Stimulated activated naive CD8-positive, alpha-beta T cell treated with anti-CD3 and anti-CD28 coated beads, Interleukin-15, Interleukin-2, amounts not matched to agents 100 ng/mL and 50 ng/mL, for 24 hours (primary cell): ENCODE measurements at regions not wholly inside any gene's neighbourhood (a gene's known extent, or its start where the extent isn't known, plus 50 kb on each side); places are given as distances from the start of the nearest gene placed in this dataset.

Experiments used
- H3K27ac Mint-ChIP-seq: one replicate; pipeline ENCODE4 v1.8.0; 2021; ENCODE audit warnings: mild to moderate bottlenecking, mixed read lengths
- H3K27me3 Mint-ChIP-seq: one replicate; pipeline ENCODE4 v1.8.0; 2021; ENCODE audit warnings: mixed read lengths
- H3K36me3 Mint-ChIP-seq: one replicate; pipeline ENCODE4 v1.8.0; 2021; ENCODE audit warnings: low read depth, mixed read lengths
- H3K4me1 Mint-ChIP-seq: one replicate; pipeline ENCODE4 v1.8.0; 2021; ENCODE audit warnings: low read depth, mixed read lengths
- H3K4me3 Mint-ChIP-seq: one replicate; pipeline ENCODE4 v1.8.0; 2021; ENCODE audit warnings: mild to moderate bottlenecking, mixed read lengths
- H3K9me3 Mint-ChIP-seq: one replicate; pipeline ENCODE4 v1.8.0; 2021; ENCODE audit warnings: mixed read lengths

- H3K9me3 Mint-ChIP-seq = no peaks in the 10 kb centered on the region
- H3K4me1 Mint-ChIP-seq = no peaks in the 10 kb centered on the region
- no peak overlapping the region for H3K27ac Mint-ChIP-seq
- H3K27me3 Mint-ChIP-seq = no peaks in the 10 kb centered on the region
- H3K36me3 Mint-ChIP-seq = no peaks in the 10 kb centered on the region
- no peak overlapping the region for H3K4me3 Mint-ChIP-seq
Measured at GRCh38 chr2:217340176-217340575, 480.3 kb upstream of the TNP1 start.

- Mint-ChIP-seq H3K4me3 (no peak overlapping the region), H3K9me3 (no peaks in the 10 kb centered on the region), H3K4me1 (no peaks in the 10 kb centered on the region), H3K27ac (no peak overlapping the region), H3K36me3 (no peaks in the 10 kb centered on the region), H3K27me3 (no peaks in the 10 kb centered on the region)
Measured at GRCh38 chr2:217339753-217340152, 479.9 kb upstream of the TNP1 start.

DNA sequence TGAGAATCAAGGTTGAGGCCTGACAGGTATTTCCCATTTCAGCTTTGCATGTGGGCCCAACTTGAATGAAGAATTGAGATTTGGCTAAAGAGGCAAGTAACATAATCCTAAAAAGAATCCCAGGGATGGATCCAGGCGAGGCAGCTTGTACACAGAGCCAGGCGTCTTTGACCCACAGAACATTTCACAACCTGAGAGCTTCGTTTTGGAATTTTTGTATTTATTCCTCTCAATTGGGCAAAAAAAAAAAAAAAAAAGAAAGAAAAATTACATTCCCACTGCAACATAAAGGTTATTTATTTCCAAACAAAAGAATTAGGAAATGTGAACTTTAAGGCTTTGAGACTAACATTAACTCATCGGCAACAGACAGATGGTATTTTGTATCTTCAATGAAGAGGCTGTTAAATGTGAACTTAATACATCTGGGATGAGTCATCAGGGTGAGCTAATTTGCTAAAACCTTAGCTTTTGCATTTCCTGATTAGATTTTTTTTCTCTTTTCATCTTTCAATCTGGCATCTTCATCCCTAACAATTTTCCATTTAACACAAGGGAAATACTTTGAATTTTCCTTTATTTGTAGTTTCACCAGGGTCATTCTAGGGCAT lies 478.5 kb upstream of the TNP1 start:
- Mint-ChIP-seq H3K27ac (no peak overlapping the region), H3K4me3 (no peak overlapping the region), H3K27me3 (no peaks in the 10 kb centered on the region), H3K4me1 (no peaks in the 10 kb centered on the region), H3K9me3 (no peaks in the 10 kb centered on the region), H3K36me3 (no peaks in the 10 kb centered on the region)

- Mint-ChIP-seq H3K27ac (no peak overlapping the region), H3K4me1 (no peaks in the 10 kb centered on the region), H3K27me3 (peaks cover 3% of the 10 kb centered on the region), H3K4me3 (no peak overlapping the region), H3K36me3 (no peaks in the 10 kb centered on the region), H3K9me3 (no peaks in the 10 kb centered on the region)
Measured at GRCh38 chr2:217337771-217338170, 477.9 kb upstream of the TNP1 start.

- no peaks in the 10 kb centered on the region for H3K4me1 Mint-ChIP-seq
- peaks cover 5% of the 10 kb centered on the region for H3K27me3 Mint-ChIP-seq
- H3K4me3 Mint-ChIP-seq = no peak overlapping the region
- no peaks in the 10 kb centered on the region for H3K9me3 Mint-ChIP-seq
- no peaks in the 10 kb centered on the region for H3K36me3 Mint-ChIP-seq
- no peak overlapping the region for H3K27ac Mint-ChIP-seq
Measured at GRCh38 chr2:217336694-217337093, 476.8 kb upstream of the TNP1 start.

DNA sequence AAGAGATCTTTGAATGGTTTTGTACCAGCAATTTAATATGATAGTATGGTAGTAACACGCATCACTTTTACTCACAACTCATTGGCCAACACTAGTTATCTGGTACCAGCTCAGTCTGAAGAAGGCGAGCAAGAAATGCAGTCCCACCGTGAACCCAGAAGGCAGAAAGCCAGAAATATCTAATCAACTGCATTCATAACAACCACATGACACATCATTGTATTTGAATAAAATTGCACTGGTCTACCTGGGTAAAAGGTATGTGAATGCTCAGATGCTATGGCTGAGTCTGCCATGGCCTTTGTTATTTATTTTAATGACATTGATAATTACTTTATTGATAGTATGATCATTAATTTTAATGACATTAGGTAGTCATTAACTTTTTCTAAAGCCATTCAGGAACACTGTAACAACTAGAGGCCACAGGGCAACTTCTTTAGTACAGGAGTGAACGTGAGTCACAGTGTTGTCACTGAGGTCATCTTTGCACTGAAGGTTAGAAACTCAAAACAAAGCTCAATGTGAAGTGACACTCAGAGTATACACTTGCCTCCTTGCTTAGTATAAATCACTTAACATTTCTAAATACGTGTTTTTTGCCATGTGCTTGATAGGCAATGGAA lies 475.6 kb upstream of the TNP1 start:
- Mint-ChIP-seq H3K36me3 (no peaks in the 10 kb centered on the region), H3K4me3 (no peak overlapping the region), H3K27me3 (peaks cover 8% of the 10 kb centered on the region), H3K27ac (no peak overlapping the region), H3K9me3 (no peaks in the 10 kb centered on the region), H3K4me1 (no peaks in the 10 kb centered on the region)

GRCh38 chr2:217334561-217334960 lies 474.7 kb upstream of the TNP1 start:
- H3K27me3 Mint-ChIP-seq = peaks cover 8% of the 10 kb centered on the region

DNA sequence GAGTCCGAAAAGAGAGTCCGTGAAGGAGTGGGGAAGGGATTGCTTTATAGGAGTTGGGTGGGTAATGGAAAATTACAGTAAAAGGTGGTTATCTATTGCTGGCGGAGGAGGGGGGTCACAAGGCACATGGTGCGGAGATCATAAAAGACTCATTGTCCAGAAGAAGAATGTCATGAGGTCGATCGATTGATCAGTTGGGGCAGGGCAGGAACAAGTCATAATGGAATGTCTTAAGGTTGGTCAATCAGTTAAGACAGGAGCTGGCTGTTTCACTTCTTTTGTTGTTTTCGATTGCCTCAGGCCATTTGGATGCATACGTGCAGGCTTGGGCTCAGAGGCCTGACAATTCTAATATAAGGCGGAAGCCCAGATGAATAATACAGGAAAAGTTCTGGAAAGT lies 473.0 kb upstream of the TNP1 start:
- Mint-ChIP-seq H3K9me3 (no peaks in the 10 kb centered on the region), H3K36me3 (no peaks in the 10 kb centered on the region), H3K4me3 (no peak overlapping the region), H3K27me3 (peaks cover 8% of the 10 kb centered on the region), H3K4me1 (no peaks in the 10 kb centered on the region), H3K27ac (no peak overlapping the region)

More at GRCh38 chr2:217334561-217334960, 474.7 kb upstream of the TNP1 start:
- no peak overlapping the region for H3K4me3 Mint-ChIP-seq
- no peaks in the 10 kb centered on the region for H3K36me3 Mint-ChIP-seq
- no peaks in the 10 kb centered on the region for H3K9me3 Mint-ChIP-seq
- no peaks in the 10 kb centered on the region for H3K4me1 Mint-ChIP-seq
- H3K27ac Mint-ChIP-seq = no peak overlapping the region

DNA sequence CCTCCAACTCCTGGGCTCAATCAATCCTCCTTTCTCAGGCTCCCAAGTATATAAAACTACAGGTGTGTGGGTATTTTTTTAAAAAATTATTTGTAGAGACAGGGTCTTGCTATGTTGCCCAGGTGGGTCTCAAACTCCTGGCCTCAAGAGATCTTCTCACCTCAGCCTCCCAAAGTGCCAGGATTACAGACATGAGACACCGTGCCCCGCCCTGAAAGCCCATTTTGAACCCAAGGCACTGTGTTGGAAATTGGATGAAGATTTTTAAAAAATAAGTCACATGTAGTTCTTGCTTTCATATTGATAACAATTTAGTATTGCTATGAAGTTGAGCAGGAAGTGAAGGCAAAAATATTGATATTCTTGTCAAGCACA lies 472.5 kb upstream of the TNP1 start:
- Mint-ChIP-seq H3K36me3 (no peaks in the 10 kb centered on the region), H3K4me1 (no peaks in the 10 kb centered on the region), H3K27ac (no peak overlapping the region), H3K9me3 (no peaks in the 10 kb centered on the region), H3K27me3 (peaks cover 10% of the 10 kb centered on the region), H3K4me3 (no peak overlapping the region)

DNA sequence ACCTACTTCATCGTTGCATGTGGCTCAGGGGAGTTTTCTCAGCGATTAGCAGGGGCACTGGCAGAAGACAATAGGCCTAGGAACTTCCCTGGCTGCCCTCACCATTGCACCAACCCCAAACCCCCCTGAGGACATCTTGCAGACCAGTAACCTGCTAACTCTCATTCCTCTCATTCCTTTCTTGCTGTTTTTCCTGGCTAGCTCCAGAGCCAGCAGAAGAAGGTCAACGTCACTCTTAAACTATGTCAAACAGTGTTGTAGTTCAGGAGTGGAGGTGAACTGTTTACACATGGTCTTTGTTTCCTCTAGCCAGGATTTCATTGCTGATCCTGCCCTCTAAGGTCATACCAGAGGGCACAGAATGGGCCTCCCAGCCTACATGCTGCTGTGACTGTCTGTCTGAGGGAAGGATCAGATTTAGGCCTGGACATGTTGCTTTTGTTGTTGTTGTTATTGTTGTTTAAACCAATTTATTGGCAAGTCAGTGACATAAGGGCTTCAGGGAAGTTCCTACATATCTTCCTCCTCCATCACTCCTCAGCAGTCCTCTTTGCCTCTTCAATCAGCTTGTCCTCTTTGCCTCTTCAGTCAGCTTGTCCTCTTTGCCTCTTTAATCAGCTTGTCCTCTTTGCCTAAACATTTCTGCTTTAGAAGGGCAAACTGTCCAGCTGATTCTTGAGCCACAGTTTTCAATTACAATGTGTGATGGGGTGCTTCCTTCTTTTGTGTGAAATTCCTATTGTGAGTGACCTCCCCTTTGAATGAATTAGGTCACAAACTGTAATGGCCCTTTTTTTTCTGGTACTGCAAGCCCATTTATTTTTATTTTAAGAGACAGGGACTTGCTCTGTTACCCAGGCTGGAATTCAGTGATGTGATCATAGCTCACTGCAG lies 471.9 kb upstream of the TNP1 start:
- no peaks in the 10 kb centered on the region for H3K9me3 Mint-ChIP-seq
- no peaks in the 10 kb centered on the region for H3K36me3 Mint-ChIP-seq
- no peak overlapping the region for H3K4me3 Mint-ChIP-seq
- no peak overlapping the region for H3K27ac Mint-ChIP-seq
- peaks cover 14% of the 10 kb centered on the region for H3K27me3 Mint-ChIP-seq
- H3K4me1 Mint-ChIP-seq = no peaks in the 10 kb centered on the region

GRCh38 chr2:217330647-217331046 lies 470.8 kb upstream of the TNP1 start:
- H3K4me1 Mint-ChIP-seq = no peaks in the 10 kb centered on the region
- peaks cover 2% of the 10 kb centered on the region for H3K36me3 Mint-ChIP-seq
- H3K4me3 Mint-ChIP-seq = no peak overlapping the region
- peaks cover 17% of the 10 kb centered on the region for H3K27me3 Mint-ChIP-seq
- no peak overlapping the region for H3K27ac Mint-ChIP-seq
- peaks cover 2% of the 10 kb centered on the region for H3K9me3 Mint-ChIP-seq

- Mint-ChIP-seq H3K4me3 (no peak overlapping the region), H3K27ac (no peak overlapping the region), H3K9me3 (peaks cover 10% of the 10 kb centered on the region), H3K4me1 (no peaks in the 10 kb centered on the region), H3K27me3 (peaks cover 28% of the 10 kb centered on the region), H3K36me3 (peaks cover 8% of the 10 kb centered on the region)
Measured at GRCh38 chr2:217329023-217329431, 469.2 kb upstream of the TNP1 start.

DNA sequence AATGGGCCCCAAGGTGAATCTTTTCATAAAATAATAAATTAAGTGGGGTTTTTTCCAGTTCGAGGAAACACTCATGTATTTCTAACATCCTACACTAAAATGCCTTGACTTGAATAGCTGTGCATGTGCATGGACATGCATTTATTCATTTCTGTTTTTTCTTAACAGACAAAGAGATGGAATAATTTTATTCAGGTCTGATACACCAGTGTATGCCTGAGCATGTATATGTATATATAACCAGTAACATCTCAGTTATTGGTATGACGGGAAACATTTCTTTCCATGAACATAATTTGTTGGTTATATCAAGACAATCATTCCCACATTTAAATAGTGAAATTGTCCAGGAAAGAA lies 468.7 kb upstream of the TNP1 start:
- H3K4me1 Mint-ChIP-seq = no peaks in the 10 kb centered on the region
- no peak overlapping the region for H3K4me3 Mint-ChIP-seq
- H3K27me3 Mint-ChIP-seq = peaks cover 30% of the 10 kb centered on the region
- peaks cover 12% of the 10 kb centered on the region for H3K9me3 Mint-ChIP-seq
- no peak overlapping the region for H3K27ac Mint-ChIP-seq
- peaks cover 10% of the 10 kb centered on the region for H3K36me3 Mint-ChIP-seq

DNA sequence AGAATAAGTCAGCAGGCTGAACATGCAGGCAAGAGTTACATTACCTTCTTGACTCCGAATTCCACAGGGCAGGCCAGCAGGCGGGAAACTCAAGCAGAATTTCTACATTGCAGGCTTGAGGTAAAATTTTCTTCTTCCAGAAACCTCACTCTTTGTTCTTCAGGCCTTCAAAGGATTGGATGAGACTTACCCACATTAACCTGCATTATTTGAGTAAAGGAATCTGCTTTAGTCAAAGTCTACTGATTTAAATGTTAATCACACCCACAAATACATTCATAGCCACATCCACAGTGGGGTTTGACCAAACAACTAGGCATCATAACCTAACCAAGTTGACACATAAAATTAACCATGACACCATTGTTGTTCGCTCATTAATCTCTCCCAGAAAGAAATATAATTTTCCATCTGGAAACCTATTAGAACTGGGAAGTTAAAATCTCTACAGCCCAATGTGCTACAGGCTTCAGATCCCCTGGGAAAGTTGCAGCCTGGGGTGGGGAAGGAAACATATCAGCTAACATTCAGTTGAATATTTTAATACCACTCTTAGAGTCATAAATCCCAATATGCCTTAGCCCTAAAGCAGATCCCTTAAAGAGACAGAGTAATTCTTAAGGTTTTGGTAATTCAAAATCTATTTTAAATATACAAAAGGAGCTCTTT lies 468.2 kb upstream of the TNP1 start:
- Mint-ChIP-seq H3K9me3 (peaks cover 12% of the 10 kb centered on the region), H3K27ac (no peak overlapping the region), H3K36me3 (peaks cover 10% of the 10 kb centered on the region), H3K27me3 (peaks cover 30% of the 10 kb centered on the region), H3K4me1 (no peaks in the 10 kb centered on the region), H3K4me3 (no peak overlapping the region)
